Activated naive CD4-positive, alpha-beta T cell treated with anti-CD3 and anti-CD28 coated beads for 36 hours (primary cell): ENCODE measurements at regions not wholly inside any gene's neighbourhood (a gene's known extent, or its start where the extent isn't known, plus 50 kb on each side); places are given as distances from the start of the nearest gene placed in this dataset.
"Not testable (repeated sequence)": the region's sequence is repeated elsewhere in the genome, so short reads cannot be mapped to it uniquely, and the experiment has no call there.

Experiments used
- CTCF ChIA-PET: fragments of 350-600 bp; sonication (Branson Sonifier 250); formaldehyde crosslinking; loops from one replicate; lab custom pipeline; 2021; ENCODE audit warnings: antibody characterized with exemption; lab: Charles Lee
- DNase-seq: peaks from one replicate; pipeline ENCODE4 v3.0.0-alpha.2; 2020
- H3K27ac Mint-ChIP-seq: one replicate; pipeline ENCODE4 v1.8.0; 2021; ENCODE audit warnings: mild to moderate bottlenecking, mixed read lengths
- H3K27me3 Mint-ChIP-seq: one replicate; pipeline ENCODE4 v1.8.0; 2021; ENCODE audit warnings: low read depth, mixed read lengths
- H3K36me3 Mint-ChIP-seq: one replicate; pipeline ENCODE4 v1.8.0; 2021; ENCODE audit warnings: low read depth, mixed read lengths
- H3K4me1 Mint-ChIP-seq: one replicate; pipeline ENCODE4 v1.8.0; 2021; ENCODE audit warnings: low read depth, mixed read lengths
- H3K4me3 Mint-ChIP-seq: one replicate; pipeline ENCODE4 v1.8.0; 2021; ENCODE audit warnings: mild to moderate bottlenecking, moderate library complexity, mixed read lengths
- H3K9me3 Mint-ChIP-seq: one replicate; pipeline ENCODE4 v1.8.0; 2021; ENCODE audit warnings: mixed read lengths
- intact Hi-C: fragments of 100-400 bp; cut with micrococcal nuclease; formaldehyde crosslinking; loops from one replicate; pipeline ENCODE4 v1.15.1; 2023

DNA sequence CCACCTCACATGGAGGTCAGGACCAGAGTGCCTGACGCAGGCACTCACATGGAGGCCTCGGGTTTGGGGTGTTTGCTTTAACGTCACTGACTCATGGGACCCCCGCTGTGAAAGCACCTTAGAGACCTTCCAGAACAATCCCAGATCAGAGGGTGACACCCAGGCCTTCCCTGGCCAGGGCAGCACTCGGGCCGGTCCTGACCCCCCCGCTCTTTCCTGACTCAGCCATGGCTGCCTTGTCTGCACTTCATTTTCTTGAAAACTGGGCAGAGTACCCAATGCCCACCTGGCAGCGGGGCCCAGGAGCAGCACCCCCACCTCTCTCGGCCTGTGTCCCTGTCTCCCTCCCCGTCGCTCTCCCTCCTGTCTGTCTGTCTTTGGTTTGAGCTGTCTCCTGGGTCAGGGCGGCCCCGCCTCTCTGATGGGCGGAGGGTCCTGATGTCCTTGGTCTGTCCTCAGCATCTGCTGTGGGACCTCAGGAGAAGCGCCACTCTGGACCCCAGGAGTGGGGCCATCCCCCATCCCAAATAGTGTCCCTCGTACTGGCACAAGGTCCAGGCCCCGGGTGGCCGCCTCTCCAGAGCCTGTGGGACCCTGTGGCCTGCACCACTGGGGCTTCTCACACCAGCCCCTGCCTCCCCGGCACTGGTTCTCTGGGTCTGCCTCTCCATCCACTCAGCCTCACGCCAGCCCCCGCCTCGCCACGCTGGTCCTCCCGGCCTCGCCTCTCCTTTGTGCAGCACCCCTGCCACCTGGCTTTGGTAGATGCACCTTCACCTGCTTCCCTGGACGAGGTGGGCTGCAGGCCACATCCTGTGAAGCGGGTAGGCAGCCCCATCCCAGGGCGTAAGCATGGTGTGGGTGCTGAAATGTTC, 55.9 kb upstream of the ZNF469 start:
- intact Hi-C loops = no loop called here
- no peak overlapping the region for H3K4me3 Mint-ChIP-seq
- no peak for DNase-seq
- no peaks in the 10 kb centered on the region for H3K27me3 Mint-ChIP-seq
- no peaks in the 10 kb centered on the region for H3K4me1 Mint-ChIP-seq
- CTCF ChIA-PET = no interaction called here
- H3K27ac Mint-ChIP-seq = no peak overlapping the region
- H3K9me3 Mint-ChIP-seq = no peaks in the 10 kb centered on the region
- no peaks in the 10 kb centered on the region for H3K36me3 Mint-ChIP-seq

GRCh38 chr16:88327561-88328312, 55.0 kb upstream of the ZNF469 start:
- Mint-ChIP-seq H3K27me3 (no peaks in the 10 kb centered on the region), H3K36me3 (no peaks in the 10 kb centered on the region), H3K4me3 (no peak overlapping the region), H3K4me1 (no peaks in the 10 kb centered on the region), H3K27ac (no peak overlapping the region), H3K9me3 (no peaks in the 10 kb centered on the region)
- no peak for DNase-seq
- CTCF ChIA-PET = no interaction called here
- intact Hi-C loops = no loop called here

DNA sequence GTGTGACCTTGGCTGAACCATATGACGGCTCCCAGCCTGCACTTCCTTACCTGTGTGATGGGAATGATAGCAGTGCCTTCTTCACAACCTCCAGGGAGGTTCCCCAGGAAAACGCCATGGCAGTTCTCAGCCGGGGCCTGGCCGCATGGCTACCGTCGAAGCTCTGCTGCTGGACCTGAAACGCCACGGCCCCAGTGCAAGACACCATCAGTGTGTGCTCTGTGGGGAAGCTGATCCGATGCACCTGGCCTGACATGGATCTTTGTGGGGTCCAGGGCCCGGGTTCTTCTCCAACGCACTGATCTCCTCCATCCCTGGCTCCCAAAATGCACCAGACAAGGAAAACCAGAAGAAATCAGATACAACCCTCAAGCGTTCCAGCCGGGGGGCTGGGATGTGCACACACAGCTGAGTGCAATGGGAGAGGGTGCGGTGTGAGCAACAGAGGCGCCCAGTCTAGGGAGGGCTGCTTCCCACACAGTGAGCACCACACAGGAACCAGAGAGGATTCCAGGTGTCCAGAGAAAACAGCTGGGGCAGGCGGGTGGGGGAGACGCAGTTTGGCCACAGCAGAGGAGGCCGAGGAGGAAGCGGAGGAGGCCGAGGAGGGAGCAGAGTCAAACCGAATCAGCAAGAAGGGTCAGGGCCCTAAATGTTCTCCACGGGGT, 54.3 kb upstream of the ZNF469 start:
- CTCF ChIA-PET = no interaction called here
- no peaks in the 10 kb centered on the region for H3K9me3 Mint-ChIP-seq
- no peak for DNase-seq
- H3K27ac Mint-ChIP-seq = no peak overlapping the region
- H3K4me3 Mint-ChIP-seq = no peak overlapping the region
- H3K4me1 Mint-ChIP-seq = peaks cover under 1% of the 10 kb centered on the region
- intact Hi-C loops = no loop called here
- H3K36me3 Mint-ChIP-seq = no peaks in the 10 kb centered on the region
- peaks cover 4% of the 10 kb centered on the region for H3K27me3 Mint-ChIP-seq

GRCh38 chr16:88329726-88330700, 52.7 kb upstream of the ZNF469 start:
- intact Hi-C loops = no loop called here
- CTCF ChIA-PET = no interaction called here
- H3K36me3 Mint-ChIP-seq = no peaks in the 10 kb centered on the region

GRCh38 chr16:88330971-88331890, 51.5 kb upstream of the ZNF469 start:
- intact Hi-C loops = no loop called here
- Mint-ChIP-seq H3K4me1 (peaks cover 4% of the 10 kb centered on the region), H3K9me3 (no peaks in the 10 kb centered on the region), H3K27me3 (peaks cover 12% of the 10 kb centered on the region), H3K36me3 (no peaks in the 10 kb centered on the region), H3K4me3 (no peak overlapping the region), H3K27ac (no peak overlapping the region)
- CTCF ChIA-PET = no interaction called here
- no peak for DNase-seq

More at GRCh38 chr16:88329726-88330700, 52.7 kb upstream of the ZNF469 start:
- DNase-seq = no peak
- H3K4me3 Mint-ChIP-seq = no peak overlapping the region
- H3K4me1 Mint-ChIP-seq = peaks cover 4% of the 10 kb centered on the region
- peaks cover 12% of the 10 kb centered on the region for H3K27me3 Mint-ChIP-seq
- no peak overlapping the region for H3K27ac Mint-ChIP-seq
- H3K9me3 Mint-ChIP-seq = no peaks in the 10 kb centered on the region

- Mint-ChIP-seq H3K4me3 (no peak overlapping the region), H3K4me1 (peaks cover 4% of the 10 kb centered on the region), H3K27me3 (peaks cover 19% of the 10 kb centered on the region), H3K36me3 (no peaks in the 10 kb centered on the region), H3K9me3 (no peaks in the 10 kb centered on the region), H3K27ac (no peak overlapping the region)
- DNase-seq = no peak
- intact Hi-C loops = no loop called here
- CTCF ChIA-PET = no interaction called here
Observed at GRCh38 chr16:88331989-88332920, 50.5 kb upstream of the ZNF469 start.

- H3K27ac Mint-ChIP-seq, H3K9me3 Mint-ChIP-seq, H3K4me3 Mint-ChIP-seq, intact Hi-C loops, H3K4me1 Mint-ChIP-seq, CTCF ChIA-PET, H3K36me3 Mint-ChIP-seq: not testable (repeated sequence)
- peak; percentile 32 for DNase-seq
- H3K27me3 Mint-ChIP-seq = peaks cover 21% of the 10 kb centered on the region
Observed at GRCh38 chr16:88332921-88333825, 49.6 kb upstream of the ZNF469 start.
